ENCODE measurements at regions not wholly inside any gene's neighbourhood (a gene's known extent, or its start where the extent isn't known, plus 50 kb on each side); places are given as distances from the start of the nearest gene placed in this dataset.

- SMC1A ChIA-PET (ENCODE audit: uncharacterized antibody, unreplicated experiment), result no interaction called here
- no TSS peak for BruUV-seq (replicated peaks)
- H3K9ac ChIP-seq (ENCODE audit: control insufficient read depth, insufficient read depth, low read length), result no peak overlapping the region
- intact Hi-C loops (cut with micrococcal nuclease; ENCODE audit: unreplicated experiment) (no loop called here), in situ Hi-C loops (cut with MboI) (no loop called here)
- no peak overlapping the region for H3K27ac ChIP-seq (ENCODE audit: control insufficient read depth, insufficient read depth)
- H3K4me2 ChIP-seq (ENCODE audit: control insufficient read depth, insufficient read depth), result no peak overlapping the region
- DNase-seq (ENCODE audit: low read depth, low spot score), result no peak
- no peak overlapping the region for H3K4me3 ChIP-seq
- no peaks in the 10 kb centered on the region for H3K4me1 ChIP-seq (ENCODE audit: control insufficient read depth, insufficient read depth, low read length)
- FAIRE-seq, result no peak
- H3K9me3 ChIP-seq (replicated peaks; ENCODE audit: control insufficient read depth, insufficient read depth, low read length), result no peaks in the 10 kb centered on the region
- H3K79me2 ChIP-seq (ENCODE audit: control insufficient read depth, insufficient read depth, low read length), result no peaks in the 10 kb centered on the region
- 32% methylated on average over 7 of the region's 7 CpGs for whole genome bisulfite sequencing (ENCODE audit: insufficient coverage, insufficient replicate concordance, low lambda C conversion rate, missing lambda C conversion rate)
- no peaks in the 10 kb centered on the region for H4K20me1 ChIP-seq (ENCODE audit: control insufficient read depth, insufficient read depth)
- no peak for ATAC-seq
- H3K27me3 ChIP-seq (replicated peaks in 1 of 2; ENCODE audit: control insufficient read depth in 2 of 2, insufficient read depth in 2 of 2, low read length in 1 of 2), result no peaks in the 10 kb centered on the region
- RAD21 ChIA-PET (ENCODE audit: unreplicated experiment), result no interaction called here
- CTCF ChIA-PET, result no interaction called here
- POLR2A ChIA-PET, result no interaction called here
- no peaks in the 10 kb centered on the region for H3K36me3 ChIP-seq (ENCODE audit: control insufficient read depth in 2 of 2, insufficient read depth in 2 of 2, low read length in 1 of 2)
- no peak overlapping the region for H2AFZ ChIP-seq (ENCODE audit: control insufficient read depth, low read depth, low read length)
- TF ChIP-seq RBBP5 (conservative IDR thresholded peaks at IDR 0.05), result no peak
- no peak for TF ChIP-seq PAX8 (IDR thresholded peaks at IDR 0.05)
- no peak for TF ChIP-seq SMARCA5 (IDR thresholded peaks at IDR 0.05)
- TF ChIP-seq ATF7 (IDR thresholded peaks at IDR 0.05; ENCODE audit: low read depth), result no peak
- TF ChIP-seq SKIL (IDR thresholded peaks at IDR 0.05; ENCODE audit: low read depth, poor library complexity, severe bottlenecking), result no peak
- TF ChIP-seq YBX1 (IDR thresholded peaks at IDR 0.05), result no peak
- TF ChIP-seq CTCF (IDR thresholded peaks at IDR 0.05 in 2 of 3, conservative IDR thresholded peaks at IDR 0.05 in 1 of 3; ENCODE audit: control insufficient read depth in 2 of 3, extremely low read depth in 1 of 3, insufficient read depth in 1 of 3, low read depth in 3 of 3, low read length in 3 of 3), result no peak
- no peak for TF ChIP-seq ZBTB33 (IDR thresholded peaks at IDR 0.05)
- no peak for TF ChIP-seq PBX3 (IDR thresholded peaks at IDR 0.05; ENCODE audit: insufficient replicate concordance, low read depth, low read length)
- TF ChIP-seq TCF3 (IDR thresholded peaks at IDR 0.05; ENCODE audit: borderline replicate concordance, insufficient read depth, low read depth, low read length), result no peak
- TF ChIP-seq CHD4 (IDR thresholded peaks at IDR 0.05), result no peak
- no peak for TF ChIP-seq KDM1A (IDR thresholded peaks at IDR 0.05; ENCODE audit: borderline replicate concordance)
- TF ChIP-seq RAD51 (IDR thresholded peaks at IDR 0.05), result no peak
- TF ChIP-seq KAT2A (conservative IDR thresholded peaks at IDR 0.05; ENCODE audit: control insufficient read depth, low read depth, low read length), result no peak
- TF ChIP-seq NBN (IDR thresholded peaks at IDR 0.05), result no peak
- TF ChIP-seq ZNF687 (IDR thresholded peaks at IDR 0.05), result no peak
Observed at GRCh38 chr4:107202744-107203143, 166.6 kb upstream of the DKK2 start.
